Activated T-cell treated with anti-CD3 and anti-CD28 coated beads, Interleukin-2, amount 50 U/mL, for 1 hour (primary cell): ENCODE measurements at regions not wholly inside any gene's neighbourhood (a gene's known extent, or its start where the extent isn't known, plus 50 kb on each side); places are given as distances from the start of the nearest gene placed in this dataset.

Experiments
- DNase-seq: peaks from one replicate; pipeline ENCODE4 v3.0.0-alpha.2; 2020

DNA sequence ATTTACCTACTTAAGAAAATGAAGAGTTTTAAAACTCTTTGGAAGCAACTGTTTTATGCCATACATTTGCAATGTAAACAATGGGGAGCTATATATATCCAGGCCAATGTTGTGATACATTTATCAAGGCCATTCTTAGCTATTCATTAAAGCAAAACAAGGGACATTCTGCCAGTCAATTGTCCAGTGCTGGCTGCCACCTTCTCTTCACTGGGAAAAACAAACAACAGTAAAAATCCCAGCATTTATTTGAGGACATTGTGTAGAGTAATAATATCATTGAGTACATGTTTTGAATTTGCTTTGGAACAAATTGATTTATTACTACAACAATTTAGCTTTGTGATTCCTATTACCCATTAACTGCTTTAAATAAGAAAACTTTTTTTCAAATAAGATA is 1107.4 kb downstream of the DTWD2 start:
- no peak for DNase-seq

DNA sequence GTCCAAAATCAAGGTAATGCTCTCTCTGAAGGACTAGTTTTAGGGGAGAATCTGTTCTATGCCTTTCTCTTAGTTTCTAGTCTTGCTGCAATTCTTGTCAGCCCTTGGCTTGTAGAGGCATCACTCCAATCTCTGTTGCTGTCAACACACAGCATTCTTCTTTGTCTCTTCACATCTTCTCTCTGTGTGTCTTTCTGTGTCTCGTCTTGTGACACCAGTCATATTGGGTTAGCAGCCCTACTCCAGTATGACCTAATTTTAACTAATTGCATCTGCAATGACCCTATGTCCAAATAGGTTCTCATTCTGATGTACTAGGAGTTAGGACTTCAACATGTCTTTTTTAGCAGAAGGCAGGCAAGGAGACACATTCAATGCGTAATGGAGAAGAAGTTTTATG is 1110.6 kb downstream of the DTWD2 start:
- DNase-seq: no peak

DNA sequence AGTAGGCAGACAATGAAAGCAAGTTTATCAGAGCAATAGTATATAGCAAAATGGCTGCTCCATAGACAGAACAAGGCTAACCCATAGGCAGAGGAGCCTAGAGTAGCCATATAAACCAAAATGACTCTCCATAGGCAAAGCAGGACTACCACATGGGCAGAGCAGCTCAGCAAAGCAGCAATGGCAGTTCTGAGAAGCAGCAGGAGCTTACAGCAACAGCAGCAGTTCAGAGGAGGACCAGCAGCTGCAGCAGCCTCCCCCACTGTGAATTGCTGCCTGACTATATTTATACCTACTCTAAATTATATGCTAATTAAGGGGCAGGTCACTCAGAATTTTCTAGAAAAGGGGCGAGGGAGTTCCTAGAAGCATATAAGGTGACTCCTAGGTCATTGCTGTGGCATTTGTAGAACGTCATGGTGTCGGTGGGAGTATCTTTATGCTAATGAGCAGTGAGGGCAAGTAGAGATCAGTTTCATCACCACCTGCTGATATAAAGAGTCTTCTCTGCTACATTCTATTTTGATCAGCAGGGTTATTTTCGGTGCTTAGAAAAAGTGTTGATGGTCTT is 1115.5 kb downstream of the DTWD2 start:
- no peak for DNase-seq

DNA sequence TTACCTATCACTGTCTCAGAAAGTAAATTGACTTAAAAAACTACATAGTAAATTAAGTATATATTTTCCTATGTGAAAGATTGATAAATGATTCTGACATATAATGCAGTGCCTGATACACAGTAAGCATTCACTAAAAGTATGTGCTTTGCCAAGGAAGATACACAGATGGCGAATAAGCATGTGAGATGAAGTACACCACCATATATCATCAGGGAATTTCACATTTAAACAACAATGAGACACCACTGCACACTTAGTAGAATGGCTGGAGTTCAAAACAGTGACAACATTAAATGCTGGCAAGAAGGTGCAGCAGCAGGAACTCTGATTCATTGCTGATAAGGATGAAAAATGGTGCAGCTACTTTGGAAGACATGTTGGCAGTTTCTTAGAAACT is 1118.8 kb downstream of the DTWD2 start:
- DNase-seq: no peak

DNA sequence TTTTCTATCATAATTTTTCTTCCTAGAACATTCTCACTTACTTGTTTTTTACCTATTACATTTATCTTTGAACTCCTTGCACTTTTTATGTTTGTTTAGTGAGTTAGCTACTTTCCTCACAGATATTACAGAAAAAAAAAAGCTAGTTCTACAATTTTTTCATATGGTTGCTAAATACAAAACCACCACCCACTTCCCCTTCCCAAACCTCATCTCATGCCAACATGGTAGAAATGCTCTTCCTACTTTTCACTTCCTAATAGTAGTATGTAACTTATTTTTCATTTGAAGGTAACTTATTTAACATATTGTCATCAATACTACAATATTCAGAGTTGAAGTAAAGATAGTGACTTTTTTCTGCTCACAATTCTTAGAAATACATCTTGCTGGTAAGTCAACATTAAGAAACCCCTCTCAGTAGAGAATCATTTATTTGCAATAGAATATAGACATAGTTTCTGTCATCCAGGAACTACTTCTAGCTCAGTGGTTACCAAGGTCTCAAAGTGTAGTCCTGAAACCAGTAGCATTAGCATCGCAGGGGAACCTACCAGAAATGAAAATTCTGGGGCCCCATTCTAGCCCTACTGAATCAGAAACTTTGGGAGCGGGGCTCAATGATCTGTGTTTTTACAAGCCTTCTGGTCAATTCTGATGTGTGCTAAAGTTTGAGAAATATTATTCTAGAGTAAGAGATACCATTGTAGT is 1124.6 kb downstream of the DTWD2 start:
- no peak for DNase-seq

DNA sequence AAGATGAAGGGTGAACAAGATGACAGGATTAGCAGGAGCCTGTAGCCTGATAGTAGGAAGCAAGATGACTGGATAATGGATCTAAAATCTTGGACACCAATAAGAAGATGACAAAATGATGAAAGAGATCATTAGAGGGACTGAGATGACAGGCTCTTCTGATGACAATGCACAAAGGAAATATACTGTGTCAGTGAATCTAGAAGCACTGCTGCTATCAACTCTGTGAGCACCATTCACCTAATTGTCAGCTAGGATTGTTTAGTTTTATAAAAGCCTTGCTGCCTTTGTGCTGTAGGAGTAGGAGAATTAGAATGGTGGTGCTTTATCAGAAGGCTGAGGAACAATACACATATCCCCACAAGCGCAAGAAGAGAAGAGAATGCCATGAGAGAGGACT is 1127.8 kb downstream of the DTWD2 start:
- DNase-seq: no peak

DNA sequence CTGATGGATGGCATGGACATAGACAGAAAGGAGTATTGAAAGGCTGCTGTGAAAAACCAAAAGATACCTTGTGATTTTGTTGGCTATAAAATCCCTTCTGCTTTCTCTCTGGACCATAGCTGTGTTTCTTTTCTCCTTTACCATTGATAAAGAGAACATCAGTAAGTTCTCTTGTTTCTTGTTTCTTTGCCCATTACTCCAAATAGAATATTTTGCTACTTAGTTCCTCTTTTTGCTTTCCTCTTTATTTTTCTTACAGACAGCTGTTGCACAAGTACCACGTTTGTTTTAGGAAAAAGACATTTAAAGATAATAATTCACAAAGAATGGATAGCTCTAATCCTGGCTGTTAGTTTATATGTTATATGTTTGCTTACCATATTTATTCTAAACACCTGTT is 1129.2 kb downstream of the DTWD2 start:
- no peak for DNase-seq

DNA sequence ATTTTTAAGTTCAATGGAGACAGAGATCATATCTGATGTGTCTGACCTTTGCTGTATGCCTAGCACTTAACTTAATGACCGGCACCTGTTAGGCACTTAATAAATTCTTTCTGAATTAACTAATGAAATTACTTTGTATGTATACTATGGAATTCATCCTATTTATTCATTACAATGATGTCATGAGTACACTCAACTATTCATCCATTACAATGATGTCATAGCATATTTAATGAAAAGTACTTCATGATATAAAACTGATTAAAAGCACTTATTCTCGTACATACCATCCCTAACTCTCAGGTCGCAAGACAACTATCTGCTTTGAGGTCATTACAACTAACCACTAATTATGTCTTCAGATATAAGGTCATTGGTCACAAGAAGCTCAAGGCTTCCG is 1131.6 kb downstream of the DTWD2 start:
- no peak for DNase-seq

DNA sequence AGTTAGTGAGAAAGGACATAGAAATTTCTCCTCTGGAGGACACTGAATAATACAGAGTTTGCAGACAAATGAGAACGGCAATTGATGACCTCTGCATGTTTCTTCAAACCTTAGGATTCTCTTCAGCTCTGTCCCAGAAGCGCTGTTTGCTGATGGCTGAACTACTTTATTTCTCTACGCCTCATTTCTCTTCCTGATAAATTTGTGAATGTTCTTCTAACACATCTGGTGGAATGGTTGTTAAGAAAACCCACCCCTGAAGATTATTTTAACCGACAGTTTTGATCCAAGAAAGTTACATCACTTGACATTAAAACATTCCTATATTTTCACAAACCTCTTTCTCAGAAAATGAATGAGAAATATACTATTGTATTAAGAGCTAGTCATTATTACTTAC is 1150.6 kb downstream of the DTWD2 start:
- DNase-seq: no peak

DNA sequence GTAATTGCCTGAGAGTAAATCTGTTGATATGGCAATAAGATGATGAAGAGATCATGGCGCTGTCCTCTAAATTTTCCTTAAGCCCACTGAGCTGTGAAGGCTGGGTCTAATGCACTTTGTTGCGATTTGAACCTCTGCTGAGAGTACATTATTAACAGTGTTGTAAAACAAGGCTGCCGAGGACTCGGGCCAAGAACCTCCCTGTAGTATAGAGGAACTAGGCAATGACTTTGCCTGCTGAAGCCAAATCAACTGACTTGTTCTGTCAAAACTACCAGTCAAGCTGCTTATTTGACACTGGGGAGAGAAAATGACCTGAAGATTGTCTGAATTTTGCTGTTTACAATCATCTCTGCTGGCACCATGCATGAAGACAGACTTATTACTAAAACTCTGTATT is 1154.7 kb downstream of the DTWD2 start:
- DNase-seq: no peak

DNA sequence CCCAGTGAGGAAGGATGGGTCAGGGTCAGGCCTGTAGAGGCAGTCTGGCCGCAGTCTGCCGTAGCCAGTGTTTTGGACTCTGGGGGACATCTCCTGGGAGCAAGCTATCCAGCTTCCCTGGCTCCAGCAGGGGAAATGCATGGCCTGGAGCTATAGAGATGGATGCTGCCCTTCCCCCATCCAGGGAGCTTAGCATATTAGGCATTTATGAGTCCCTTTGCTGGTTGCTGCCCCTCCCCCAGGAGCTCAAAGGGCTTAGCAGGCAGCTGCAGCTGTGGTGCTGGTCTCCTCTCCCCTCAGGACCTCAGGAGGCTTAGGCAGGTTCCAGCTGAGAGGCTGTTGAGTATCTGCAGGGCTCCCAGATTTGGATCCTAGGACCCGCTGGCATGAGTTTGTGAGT is 1158.7 kb downstream of the DTWD2 start:
- no peak for DNase-seq

DNA sequence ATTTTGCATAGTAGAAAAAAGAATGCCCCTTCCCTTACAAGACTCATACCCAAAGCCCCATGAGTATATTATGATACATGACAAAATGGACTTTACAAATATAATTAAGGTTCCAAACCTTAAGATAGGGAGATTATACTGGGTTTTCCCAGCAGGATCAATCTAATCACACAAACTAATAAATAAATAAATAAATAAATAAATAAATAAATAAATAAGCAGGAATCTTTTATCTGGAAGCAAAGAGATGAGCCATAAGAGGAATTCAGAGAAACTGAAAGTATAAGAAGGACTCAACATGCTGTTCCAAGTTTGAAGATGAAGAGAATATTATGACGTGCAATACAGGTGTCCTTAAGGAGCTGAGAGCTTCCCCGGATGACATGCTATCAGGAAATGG is 1174.5 kb downstream of the DTWD2 start:
- DNase-seq: no peak

DNA sequence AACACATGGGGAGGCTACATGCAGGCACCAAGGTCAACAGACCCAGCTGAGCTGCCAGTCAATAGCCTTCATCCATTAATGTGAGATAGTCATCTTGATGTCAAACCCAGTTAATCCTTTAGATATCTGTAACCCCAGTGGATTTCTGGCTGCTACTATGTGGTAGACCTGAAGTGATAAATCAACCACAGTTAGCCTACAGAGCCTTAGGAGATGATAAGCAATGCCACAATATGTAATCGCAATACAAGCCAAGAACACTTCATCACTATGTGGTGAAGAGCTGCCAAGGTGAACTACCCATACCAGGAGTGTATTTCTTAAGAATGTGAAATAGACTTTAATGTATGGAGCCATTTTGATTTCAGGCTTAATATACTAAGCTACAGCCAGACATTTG is 1175.5 kb downstream of the DTWD2 start:
- DNase-seq: no peak

DNA sequence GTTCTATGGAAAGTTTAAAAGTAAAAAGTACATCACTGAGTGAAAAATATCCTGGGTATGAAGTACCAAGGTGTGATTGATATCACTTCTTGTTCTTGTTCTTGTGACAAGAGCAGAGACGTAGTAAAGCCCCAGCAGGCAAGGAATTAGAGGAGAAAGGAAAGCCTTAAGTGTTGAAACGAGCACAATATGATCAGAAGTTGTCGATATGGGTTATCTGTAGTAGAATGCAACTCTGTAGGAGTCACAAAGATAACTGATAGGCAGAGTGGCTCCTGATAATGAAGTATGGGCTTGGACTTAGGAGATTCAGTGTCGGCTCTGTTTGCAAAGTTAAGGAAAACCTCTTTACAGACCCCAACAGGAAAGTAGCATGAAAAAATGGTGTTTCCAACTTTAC is 1179.1 kb downstream of the DTWD2 start:
- DNase-seq: no peak

DNA sequence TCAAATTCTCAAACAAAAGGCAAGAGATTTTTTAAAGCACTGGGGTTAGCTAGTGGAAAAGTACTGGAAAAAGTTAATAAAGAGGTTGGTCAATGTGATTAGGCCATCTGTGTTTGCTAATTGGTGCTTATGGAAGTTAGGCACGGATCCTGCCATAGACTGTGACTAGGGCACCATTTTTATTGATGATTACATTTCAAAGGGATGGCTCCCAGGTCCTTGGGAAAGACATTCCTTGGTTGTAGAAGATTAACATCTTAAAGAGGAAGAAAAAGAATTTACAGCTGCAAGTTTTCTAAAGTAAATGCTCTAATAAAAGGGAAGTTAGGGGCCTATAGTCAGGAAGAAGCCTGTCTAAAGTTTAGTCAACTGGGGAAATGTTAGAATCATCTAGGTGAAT is 1183.3 kb downstream of the DTWD2 start:
- no peak for DNase-seq

DNA sequence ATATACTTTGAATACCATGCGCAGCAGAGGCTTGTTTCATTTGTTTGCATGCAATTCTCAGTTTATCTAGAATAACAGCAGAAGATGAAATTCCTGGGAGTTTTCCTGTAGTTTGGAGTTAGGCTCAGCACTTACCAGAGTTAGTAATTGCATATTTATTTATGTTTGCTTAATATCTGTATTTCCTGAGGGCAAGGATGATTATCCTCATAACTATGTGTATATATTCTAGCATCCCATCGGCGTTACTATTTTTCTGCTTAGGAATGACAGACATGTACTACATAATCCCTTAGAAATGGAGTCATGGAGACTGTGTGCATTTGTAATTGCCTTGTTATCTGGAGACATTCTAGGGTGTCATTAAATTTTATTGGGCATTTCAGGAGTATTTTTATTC is 1184.8 kb downstream of the DTWD2 start:
- no peak for DNase-seq

DNA sequence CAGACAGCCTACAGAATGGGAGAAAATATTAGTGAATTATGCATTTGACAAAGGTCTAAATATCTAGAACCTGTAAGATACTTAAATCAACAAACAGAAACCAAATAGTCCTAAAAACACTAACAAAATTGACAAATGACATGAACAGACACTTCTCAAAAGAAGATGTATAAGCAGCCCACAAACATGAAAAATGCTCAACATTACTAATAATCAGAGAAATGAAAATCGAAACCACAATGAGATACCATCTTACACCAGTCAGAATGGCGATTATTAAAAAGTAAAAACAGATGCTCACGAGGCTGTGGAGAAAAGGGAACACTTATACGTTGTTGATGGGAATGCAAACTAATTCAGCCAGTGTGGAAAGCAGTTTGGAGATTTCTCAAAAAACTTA is 1186.8 kb downstream of the DTWD2 start:
- no peak for DNase-seq

DNA sequence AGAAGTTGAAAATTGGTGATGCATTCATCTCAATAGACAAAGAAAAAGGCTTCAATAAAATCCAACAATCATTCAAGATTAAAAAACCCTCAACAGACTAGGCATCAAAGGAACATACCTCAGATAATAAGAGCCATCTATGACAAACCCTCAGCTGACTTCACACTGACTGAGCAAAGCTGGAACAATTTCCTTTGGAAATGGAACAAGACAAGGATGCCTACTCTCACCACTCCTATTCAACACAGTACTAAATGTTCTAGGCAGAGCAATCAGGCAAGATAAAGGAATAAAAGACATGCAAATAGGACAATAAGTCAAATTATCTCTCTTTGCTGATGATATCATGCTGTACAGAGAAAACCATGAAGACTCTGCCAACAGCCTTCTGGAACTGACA is 1188.1 kb downstream of the DTWD2 start:
- DNase-seq: no peak

DNA sequence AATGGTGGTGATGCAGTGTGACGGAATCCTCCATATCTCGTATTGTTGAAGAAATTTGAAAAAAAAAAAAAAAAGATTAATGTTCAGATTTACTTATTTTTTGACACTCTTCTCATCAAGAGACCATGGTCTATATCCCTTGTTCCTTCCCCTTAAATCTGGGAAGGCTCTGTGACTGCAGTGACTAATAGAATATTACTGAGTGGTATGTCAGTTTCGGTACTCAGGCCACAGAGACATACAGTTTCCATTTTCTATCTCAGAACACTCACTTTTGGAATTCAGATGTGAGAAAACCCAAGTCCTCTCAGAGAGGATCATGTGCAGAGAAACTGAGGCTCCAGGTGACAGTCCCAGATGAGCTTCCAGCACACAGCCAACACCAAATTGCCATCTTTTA is 1193.5 kb downstream of the DTWD2 start:
- DNase-seq: no peak

DNA sequence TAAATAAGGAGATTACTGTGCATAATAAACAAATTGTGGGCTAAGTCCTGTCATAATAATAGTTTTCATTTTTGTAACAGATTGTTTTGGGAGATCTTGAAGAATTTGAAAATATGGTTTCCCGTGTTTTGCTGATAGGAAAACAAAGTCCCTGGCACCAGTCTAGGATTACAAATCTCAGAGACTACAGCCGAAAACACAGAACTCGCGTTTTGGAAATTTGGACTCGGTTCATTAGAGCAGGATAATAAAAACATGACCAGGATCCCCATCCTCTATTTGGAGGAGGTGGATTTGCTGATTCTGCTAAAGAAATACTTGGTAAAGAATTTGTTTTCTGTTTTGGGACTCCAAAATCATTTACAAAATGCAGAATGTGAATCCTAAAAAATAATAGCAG is 1194.4 kb downstream of the DTWD2 start:
- no peak for DNase-seq

DNA sequence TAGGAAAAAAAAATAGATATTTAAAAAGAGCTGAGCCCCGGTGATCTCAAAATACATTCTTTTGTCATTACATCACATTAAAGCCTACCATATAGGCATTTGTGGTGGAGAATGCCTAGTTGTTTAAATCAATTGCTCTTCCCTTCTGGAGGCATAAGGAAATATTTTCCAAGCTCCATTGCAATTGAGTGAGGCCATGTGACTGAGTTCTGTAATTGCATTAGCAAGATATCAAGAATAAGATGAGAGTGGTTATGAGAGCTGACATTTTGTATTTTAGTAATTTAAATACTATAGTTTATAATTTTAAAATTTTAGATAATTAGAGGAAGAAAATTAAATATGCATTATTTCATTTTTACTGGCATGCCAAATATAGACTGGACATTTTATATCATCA is 1195.9 kb downstream of the DTWD2 start:
- no peak for DNase-seq

DNA sequence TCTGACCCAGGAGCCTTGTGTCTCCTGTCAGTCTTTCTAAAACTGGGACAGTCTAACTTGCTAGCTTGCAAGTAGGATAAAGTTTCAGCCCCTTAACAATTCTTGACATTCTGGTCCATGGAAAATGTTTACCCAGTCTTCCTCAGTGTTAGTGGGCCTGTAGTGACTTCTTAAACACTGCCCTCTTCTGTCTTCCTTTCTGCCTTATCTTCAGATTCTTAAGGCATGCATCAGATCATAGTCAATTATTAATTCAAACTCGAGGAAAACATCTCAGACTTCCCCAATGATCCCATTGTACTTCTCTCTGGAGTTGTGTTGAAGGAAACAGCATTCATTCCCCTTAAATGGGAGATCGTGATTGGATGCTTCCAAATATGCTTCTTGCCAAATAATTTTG is 1199.8 kb downstream of the DTWD2 start:
- no peak for DNase-seq

DNA sequence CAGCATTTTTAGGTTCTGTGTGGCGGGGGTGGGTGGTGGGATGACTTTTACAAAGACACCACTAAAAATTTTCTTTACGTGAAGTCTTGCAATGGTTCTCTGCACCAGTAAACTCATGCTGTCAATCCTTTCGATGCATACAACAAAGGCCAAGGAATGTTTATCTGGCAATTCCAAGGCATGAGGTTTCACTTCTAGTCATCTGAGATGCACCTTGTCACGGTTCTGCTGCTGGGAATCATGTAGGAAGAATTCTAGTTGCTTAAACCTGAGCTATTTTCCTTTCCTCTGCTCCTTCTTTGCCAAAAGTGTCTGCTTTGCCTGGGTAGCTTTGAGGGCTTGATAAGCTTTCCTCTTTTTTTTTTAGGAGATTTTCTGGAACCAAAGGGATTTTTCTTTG is 1204.5 kb upstream of the SEMA6A start:
- no peak for DNase-seq

DNA sequence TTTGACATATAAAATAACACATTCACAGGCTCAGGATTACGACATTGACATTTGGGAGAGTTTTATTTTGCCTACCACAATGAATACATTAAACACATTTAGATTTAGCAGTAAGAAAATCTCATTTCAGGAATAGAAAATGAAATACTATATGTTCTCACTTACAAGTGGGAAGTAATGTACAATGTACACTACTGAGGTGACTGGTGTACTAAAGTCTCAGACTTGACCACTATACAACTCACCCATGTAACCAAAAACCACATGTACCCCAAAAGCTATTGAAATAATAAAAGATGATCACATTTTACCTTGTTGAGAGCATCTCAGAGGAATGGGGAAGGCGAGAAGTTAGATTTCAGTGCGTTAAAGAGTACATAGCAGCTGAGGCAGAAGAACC is 1202.4 kb upstream of the SEMA6A start:
- DNase-seq: no peak

DNA sequence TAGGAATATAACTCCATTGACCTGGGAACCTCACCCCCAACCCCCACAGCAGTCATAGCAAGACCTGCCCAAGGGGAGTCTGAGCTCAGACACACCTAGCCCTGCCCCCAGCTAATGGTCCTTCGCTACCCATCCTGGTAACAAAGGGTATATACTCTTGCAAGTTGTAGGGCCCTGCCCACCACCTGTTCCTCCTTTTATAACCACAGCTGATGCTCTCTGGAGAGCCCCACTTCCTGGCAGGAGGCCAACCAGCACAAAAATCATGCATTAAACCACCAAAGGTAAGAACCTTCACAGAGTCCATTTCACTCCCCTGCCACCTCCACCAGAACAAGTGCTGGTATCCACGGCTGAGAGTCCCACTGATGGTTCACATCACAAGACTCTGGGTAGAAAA is 1195.3 kb upstream of the SEMA6A start:
- no peak for DNase-seq
